Activated CD8-positive, alpha-beta memory T cell treated with anti-CD3 and anti-CD28 coated beads, Interleukin-2, amount 50 U/mL, for 1 hour (primary cell): ENCODE measurements at regions not wholly inside any gene's neighbourhood (a gene's known extent, or its start where the extent isn't known, plus 50 kb on each side); places are given as distances from the start of the nearest gene placed in this dataset.
"Not testable (repeated sequence)": the region's sequence is repeated elsewhere in the genome, so short reads cannot be mapped to it uniquely, and the experiment has no call there.

Experiments used
- DNase-seq: peaks from one replicate; pipeline ENCODE4 v3.0.0-alpha.2; 2020; ENCODE audit errors: extremely low read depth

DNA sequence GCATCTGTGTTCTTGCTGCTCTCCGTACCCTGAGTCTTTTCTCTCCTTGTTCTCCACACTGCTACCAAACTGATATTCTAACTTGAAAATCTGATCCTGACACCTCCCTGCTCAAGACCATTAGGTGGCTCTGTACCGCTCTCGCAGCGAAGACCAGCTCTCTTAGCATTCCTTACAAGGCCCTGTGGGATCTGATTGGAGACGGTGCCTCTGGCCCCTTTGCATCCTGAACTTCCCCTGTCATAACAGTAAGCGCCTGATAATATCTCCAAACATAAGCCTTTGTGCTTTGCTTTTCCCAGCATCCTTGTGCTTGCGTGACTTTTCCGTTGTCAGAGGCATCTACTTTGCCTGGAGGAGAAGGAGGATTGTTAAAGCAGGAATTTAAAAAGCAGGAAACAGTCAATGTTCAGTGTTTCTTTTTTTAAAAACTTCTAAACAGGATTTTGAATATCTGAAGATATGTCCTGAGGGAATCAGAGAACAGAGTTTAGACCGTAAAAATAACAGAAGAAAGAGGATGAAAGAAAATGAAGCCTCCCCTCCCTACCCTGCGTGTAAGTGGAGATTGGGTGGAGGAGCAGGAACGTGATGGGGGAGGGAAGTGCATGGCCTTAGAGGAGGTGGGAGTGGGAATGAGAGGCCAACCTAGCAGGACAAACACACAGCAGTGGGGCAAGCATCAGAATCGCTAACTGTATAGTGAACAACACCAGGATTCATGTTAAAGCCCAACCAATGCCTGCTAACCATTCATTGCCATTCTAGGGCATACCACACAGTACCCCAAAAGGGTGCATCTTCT lies 89.2 kb upstream of the STMND1 start:
- DNase-seq, result no peak

DNA sequence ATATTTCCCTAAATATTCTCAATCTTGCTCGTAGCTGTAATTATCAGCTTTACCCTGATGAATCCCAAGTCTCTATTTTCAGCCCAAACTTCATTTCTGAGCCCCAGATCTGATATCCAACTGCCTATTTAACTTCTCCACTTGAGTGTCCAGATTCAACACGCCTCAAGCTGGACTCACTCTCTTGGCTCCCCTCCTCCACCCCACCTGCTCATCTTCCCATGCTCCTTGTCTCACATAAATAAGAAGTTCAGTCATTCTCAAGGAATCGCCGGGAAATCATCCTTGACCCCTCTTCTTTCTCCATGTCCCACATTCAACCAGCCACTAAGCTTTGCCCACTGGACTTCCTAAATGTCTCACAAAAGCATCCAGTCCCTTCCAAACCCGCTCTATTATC lies 89.9 kb upstream of the STMND1 start:
- DNase-seq, result no peak

DNA sequence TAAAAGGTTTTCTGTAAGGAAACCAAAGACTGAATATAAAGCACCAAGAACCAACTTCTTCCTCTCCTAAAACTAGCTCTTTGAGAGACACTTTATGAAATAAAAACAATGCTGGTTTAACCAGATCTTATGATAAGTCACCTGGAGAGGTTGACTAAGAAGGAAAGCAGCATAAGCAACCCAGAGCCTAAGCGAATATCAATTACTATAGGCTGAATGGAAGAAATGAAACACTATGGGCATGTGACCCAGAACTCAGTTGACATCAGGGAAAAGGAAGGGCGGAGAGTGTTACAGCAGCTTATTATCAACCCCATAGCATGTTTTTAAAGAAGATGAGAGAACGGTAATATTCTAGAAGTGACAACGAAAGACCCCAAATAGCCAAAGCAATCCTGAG lies 94.1 kb upstream of the STMND1 start:
- no peak for DNase-seq

DNA sequence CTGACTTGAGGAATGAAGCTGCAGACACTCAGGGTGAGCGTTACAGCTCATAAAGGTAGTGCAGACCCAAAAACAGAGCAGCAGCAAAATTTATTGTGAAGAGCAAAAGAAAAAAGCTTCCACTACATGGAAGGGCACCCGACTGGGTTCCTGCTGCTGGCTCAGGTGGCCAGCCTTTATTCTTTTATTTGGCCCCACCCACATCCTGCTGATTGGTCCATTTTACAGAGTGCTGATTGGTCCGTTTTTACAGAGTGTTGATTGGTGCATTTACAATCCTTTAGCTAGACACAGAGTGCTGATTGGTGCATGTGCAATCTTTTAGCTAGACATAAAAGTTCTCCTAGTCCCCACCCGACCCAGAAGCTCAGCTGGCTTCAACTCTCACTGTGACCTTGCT lies 95.3 kb upstream of the STMND1 start:
- no peak for DNase-seq

DNA sequence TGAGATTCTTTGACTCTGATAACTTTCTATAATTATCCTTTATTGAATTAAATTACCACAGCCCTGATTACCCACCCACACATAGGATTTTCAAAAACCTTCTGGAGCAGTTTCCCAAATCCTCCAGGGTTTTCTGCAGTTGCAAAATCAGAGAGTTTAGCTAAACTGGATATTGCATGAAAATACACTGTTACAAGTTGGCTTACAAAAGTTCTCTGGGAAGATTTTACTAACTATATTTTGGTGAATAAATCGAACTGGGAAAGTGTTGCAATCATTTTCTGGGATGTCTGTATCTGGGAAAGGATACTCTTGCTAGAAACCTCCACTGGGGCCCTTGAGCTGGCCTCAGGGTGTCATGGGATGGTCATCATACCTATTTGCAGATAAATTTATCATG lies 97.6 kb upstream of the STMND1 start:
- DNase-seq, result no peak

DNA sequence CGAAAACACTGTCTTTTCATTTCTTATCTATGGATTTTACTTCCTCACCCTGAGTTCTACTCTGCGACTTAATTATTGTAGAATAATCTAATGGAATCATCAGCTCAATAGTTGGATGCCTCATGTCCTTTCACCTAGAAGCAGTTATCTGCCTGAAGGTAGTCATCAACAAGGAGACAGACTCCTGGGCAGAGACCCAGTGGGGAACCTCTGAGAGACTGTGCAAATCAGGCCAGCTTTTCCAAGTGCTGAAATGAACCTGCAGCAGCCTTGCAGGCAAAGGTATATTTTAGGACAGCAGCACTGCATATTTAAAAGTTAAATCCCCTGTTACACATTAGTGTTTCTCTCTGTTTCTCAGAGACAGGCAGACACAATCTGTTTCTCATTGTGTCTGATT lies 99.7 kb upstream of the STMND1 start:
- DNase-seq, result no peak

DNA sequence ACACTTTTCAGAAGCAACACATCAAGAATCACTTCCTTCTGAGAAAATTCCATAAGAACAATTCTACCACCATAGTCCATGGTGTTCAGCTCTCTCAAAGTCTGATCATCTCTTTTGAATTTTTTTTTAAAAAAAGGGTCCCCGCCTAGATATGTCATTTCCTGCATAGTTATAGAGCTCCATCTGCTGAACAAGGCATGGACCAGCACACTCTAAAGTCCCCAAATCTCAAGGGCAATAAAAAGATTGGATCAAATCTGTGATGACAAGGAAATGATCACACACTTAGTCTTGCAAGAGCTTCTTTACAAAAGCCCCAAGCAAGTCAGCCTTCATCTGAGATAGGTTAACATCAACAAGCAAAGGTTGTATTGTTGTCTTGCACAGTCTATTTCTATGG lies 100.7 kb upstream of the STMND1 start:
- DNase-seq, result no peak

DNA sequence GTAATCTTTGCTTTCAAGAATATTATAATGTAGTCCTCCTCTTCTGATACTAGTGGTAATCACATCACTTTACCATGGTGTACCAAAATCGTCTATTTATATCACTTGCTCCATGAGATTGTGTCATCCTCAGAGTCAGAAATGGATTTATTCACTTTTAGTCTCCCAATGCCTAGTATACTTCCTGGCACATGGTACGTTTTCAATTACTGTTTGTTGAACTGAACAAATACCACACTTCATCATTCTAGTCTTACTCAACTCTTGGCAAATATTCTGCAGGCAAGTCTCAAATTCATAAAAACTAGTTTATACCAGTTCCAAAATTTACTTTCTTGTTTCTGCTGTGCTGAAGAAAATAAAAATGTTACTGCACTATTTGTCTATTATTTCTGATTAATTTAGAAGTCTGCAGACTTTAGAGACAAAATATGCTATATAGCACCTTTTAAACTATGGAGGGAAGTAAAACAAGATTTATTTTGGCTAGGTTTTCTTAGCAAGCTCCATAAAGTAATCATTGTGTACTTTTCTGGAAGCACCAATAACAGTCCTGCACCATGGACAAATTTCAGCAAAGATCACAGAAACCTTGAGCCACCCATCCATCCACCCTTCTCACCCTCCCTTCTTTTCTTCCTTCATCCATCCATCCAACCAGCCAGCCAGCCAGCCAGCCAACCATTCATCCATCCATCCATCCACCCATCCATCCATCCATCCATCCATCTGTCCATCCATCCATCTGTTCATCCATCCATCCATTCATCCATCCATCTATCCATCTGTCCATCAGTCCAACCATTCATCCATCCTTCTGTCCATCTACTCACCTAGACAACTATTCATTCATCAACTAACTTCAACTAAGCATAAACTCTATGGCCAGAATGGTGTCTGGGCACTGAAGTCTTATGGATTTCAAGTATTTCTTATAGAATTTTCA lies 102.1 kb upstream of the STMND1 start:
- DNase-seq, result no peak

DNA sequence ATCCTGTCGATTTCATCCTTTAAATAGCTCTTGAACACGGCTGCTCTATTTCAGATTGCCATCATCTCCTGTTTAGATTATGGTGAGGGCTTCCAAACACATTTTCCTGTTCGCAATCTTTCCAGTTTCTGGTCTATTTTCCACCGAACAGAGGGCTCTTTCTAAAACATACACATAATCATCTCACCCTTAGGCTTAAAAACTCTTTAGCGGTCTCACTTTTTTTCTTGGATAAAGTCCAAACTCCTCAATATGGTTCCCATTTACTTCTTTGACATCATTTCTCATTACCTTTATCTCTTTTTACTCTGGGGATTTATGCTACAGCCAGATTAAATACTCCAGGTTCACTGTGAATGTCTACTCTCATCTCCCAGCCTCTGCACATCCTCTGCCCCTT lies 103.4 kb upstream of the STMND1 start:
- no peak for DNase-seq

DNA sequence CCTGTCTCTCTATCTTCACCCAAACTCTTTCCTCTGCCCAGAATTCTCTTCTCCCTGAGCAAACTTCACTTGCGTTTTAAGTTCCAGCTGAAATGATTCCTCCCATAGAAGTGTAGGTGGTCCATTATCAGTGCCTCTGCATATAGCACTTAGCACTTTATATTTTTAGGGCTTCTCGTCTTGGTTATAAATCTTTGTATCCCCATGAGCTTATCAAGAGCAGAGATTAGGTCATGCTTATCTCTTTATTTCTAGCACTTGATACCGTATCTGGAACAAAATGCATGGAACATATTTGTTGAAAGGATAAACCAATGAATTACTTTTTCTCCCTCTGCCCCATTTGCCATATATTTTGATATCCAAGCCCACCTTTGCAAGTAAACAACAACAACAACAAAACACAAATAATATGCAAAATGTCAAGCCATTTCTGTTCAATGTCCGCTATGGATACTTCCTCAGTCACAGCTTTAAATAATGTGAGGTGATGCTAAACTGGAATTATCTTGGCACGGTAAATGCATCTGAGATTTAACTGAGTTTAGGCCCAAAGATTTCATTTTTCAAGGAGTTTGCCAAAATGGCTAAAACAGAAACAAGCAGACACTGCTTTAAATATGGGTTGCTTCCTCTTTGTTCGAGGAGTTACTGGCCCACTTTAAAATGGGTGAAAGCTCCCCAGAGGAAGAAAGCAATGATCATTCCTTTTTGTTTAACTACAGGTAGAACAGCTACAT lies 106.2 kb upstream of the STMND1 start:
- no peak for DNase-seq

DNA sequence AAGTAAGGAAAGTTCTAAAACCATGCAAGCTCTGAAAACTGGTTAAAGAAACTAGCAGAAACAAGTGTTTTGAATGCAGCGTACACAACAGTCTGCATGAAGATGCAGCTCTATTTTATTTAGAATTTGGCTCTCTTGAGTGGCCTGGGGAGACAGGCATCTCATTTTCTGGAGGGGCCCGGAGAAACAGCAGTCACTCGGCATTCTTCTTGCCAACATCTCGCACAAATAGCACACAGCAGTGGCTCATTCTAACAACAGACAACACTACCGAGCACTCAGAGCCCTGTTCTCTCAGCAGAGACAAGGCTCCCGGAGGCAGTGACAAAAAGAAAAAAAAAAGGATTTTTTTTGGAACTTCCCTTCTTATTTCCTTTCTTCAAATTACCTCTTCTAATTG lies 108.5 kb upstream of the STMND1 start:
- DNase-seq, result no peak

DNA sequence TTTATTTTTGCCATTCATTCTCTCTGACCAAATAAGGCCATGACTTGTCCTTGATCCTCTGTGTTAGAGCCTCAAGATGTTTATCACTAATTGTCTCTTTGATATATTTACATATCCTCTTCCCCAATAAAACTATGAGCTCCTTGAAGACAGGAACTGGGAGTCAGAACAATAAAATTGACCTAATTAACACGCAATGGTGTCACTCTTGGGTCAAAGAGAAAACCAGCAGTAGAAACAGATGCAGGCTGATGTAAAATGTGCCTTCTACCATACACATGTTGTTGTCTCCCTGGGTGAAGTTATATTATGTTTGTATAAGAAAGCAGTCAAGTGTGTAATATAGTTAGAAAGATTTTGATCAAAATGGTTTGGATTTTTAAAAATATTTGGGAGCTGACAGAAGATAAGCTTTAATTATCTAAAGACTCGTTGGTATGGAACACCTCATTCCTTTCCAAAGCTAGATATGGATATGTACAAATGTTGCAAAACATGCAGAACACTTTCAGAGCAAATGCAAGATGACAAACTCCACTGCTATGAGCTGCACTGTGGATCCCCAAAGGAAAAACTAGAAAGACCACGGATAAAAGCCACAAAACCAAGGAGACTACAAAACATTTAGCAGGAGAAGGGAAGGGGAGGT lies 109.7 kb upstream of the STMND1 start:
- DNase-seq, result no peak

DNA sequence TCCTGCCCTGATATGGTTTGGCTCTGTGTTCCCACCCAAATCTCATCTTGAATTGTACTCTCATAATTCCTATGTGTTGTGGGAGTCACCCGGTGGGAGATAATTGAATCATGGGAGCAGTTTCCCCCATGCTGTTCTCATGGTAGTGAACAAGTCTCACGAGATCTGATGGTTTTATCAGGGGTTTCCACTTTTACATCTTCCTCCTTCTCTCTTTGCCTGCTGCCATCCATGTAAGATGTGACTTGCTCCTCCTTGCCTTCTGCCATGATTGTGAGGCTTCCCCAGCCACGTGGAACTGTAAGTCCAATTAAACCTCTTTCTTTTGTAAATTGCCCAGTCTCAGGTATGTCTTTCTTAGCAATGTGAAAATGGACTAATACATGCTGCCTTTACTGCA lies 111.9 kb upstream of the STMND1 start:
- DNase-seq, result not testable (repeated sequence)

DNA sequence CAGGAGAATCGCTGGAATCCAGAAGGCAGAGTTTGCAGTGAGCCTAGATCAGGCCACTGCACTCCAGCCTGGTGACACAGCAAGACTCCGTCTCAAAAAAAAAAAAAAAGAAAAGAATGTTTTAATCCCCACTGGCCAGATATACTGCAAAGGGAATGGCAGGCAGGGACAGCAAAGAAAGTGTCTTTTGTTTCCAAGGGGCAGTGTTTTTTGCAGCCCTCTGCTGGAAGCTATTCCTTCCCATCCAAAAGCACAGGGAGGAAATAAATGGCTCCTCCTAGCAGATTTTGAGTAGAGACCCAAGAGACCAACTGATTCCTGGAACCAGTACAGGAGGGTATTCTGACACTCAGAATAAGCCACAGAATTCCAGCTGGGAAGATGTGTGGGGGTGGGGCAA lies 112.5 kb upstream of the STMND1 start:
- DNase-seq, result no peak

DNA sequence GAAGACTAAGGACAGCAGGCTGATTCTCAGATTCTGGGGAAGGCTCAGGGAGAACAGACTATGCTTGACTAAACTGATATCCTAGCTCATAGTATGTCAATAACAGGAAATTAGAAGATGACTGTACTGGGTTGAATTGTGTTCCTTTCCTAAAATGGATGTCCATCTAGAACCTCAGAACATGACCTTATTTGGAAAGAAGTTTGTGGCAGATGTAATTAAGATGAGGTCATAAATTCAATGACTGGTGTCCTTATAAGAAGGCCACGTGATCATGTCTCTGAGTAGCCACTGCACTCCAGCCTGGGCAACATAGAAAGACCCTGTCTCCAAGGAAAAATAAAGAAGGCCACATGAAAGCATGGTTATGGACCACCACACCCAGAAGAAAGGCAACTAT lies 113.9 kb upstream of the STMND1 start:
- DNase-seq, result no peak

DNA sequence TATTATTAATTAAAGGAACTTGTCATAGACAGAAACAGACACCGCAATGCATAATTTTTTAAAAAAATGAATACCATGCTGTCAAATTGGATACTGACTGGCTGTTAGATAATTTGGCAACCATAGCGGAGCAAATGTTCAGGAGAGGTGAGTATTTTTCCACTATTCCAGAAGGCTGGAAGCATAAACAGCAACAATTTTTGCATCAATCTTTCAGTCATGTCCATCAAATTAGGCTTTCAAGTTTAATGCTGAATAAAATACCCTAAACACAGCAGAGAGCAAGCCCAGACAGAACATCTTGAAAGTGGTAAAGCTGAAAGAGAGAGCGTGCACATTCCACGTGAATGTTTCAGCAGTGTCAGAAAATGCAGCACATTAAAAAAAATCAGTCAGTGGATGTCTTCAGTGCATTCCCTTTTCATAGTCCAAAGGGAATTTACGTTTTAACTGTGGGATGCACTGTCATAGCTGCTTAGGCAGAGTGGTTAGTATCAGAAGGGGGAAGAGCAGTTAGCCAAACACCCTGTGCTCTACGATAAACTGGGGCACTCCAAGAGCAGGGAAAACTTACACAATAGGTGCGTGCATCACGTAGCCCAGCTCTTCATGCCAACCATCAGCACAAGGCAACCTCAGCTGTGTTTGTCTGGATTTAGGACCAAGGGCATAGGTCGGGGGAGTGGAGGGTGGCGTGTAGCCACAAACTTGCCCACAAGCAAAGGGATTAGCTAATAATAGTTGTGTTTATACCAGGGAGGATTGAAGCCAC lies 116.2 kb upstream of the STMND1 start:
- DNase-seq, result no peak

DNA sequence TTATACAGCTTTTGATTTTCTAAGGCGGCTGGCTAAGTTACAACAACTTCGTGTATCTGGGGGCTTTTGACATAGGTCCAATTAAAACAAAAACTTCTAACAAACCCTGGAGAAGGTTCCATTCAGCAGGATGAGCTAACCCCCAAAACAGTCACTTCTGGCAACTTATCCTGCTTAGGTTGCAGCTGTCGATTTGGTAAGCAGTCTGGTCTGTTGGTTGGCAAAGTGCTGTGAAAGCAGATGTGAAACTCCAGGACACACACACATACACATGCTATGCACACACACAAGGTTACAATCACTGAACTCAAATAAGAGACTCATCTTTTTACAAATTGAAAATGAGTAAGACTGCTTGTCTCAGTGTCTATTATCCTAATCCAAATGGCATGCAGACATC lies 119.0 kb upstream of the STMND1 start:
- no peak for DNase-seq

DNA sequence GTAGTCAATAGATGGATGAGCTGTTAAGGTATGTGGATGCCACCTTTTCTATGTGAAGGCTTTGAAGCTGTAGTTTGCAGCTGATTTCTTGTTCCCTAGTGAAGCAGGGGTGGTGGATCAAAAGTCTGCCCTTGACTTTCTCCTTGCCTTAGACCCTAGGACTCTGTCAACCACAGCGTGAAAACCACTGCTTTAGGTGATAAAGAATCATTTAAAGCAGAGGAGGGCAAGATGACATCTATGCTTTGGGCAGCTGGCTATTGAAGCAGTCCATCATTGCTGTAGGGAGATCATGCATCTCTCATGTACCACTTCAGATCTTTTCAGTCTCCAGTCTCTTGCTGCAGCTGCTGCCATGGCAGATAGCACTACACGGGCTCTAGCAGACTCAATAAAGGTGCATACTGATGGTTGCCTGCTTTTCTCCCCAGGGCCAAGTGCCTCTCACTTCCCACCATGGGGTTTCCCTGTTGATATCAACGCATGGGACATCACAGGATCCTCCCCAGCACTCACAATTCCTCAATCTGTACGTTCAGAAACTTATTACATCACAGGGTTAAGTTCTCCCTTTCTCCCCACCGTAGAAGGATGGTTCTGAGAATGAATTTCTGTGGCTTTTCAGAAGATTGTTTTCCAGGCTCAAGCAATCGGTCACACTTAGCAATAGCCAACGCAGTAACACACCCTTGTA lies 122.0 kb upstream of the STMND1 start:
- DNase-seq, result no peak

DNA sequence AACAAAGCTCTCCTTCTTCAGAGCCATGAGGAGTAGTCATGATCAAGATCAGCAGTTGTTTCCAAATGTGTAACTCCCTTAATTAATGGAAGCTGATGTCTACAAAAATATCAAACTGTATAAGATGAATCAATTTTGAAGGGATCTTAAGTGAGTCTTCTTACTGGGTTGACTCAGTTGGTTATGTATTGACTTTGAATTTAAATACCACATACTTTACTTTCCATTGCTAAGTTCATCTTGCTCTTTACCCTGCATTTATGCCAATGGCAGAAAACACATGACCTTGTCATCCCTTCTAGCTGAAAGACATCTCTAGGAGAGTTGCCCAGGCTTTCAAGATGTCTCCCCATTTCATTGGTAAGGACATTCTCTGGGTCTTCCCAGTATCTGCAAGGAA lies 123.2 kb upstream of the STMND1 start:
- DNase-seq, result no peak

DNA sequence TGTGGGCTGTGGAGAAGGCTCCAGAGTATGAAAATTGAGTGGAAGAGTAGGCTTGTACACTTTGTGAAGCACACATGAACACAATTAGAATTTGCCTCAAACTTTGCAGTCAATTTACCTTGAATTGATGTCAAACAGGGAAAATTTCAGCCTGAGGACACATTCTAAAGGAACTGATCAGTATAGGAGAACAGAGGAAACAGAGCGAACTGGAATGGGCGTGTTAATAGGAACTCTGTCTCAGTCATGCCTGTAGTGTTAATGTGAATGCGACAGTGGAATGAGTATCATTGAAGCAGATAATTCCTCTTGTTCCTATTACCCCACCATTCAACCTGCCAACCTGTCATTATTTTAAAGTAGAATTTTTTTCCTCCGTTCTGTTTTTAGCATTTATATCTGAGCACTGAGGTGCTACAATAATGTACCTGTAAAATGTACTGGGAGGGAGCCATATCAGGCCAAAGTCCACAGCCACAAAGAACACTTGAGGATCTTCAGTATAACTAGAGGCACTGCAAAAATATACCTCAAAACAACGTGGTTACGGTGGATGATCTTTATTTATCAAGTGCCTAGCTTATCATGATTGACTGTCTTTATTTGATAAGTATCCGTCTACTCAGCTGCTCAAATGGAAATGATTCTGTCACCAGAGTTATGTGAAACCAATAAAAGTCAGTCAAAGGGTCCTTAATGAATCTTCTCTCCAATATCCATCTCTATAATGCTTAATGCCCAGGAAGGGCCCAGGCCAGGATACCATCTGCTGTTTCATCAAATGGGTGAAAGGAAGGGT lies 125.3 kb upstream of the STMND1 start:
- no peak for DNase-seq
